Mesendoderm (in vitro differentiated cells): ENCODE measurements at regions not wholly inside any gene's neighbourhood (a gene's known extent, or its start where the extent isn't known, plus 50 kb on each side); places are given as distances from the start of the nearest gene placed in this dataset.

ENCODE experiments used
- DNase-seq: peaks from one replicate; pipeline ENCODE4 v3.0.0; 2013
- H2AK5ac ChIP-seq: 2 replicates; pipeline ENCODE4 v1.6.1; 2013; ENCODE audit warnings: low read length, inconsistent platforms
- H2BK120ac ChIP-seq: 2 replicates; pipeline ENCODE4 v1.6.1; 2013; ENCODE audit warnings: low read depth, mild to moderate bottlenecking, low read length, moderate library complexity, mixed read lengths
- H2BK15ac ChIP-seq: replicated peaks from 2 replicates; pipeline ENCODE4 v1.6.1; 2013; ENCODE audit warnings: low read depth, mild to moderate bottlenecking, moderate library complexity
- H2BK5ac ChIP-seq: 2 replicates; pipeline ENCODE4 v1.6.1; 2013; ENCODE audit warnings: low read length, inconsistent platforms
- H3K18ac ChIP-seq: 2 replicates; pipeline ENCODE4 v1.6.1; 2013; ENCODE audit warnings: mild to moderate bottlenecking, low read length, mixed read lengths
- H3K23ac ChIP-seq: one replicate; pipeline ENCODE4 v1.6.1; 2013; ENCODE audit warnings: low read length
- H3K27ac ChIP-seq: 2 replicates; pipeline ENCODE4 v1.5.1; 2013; ENCODE audit warnings: low read depth, mild to moderate bottlenecking, inconsistent platforms, low read length, moderate library complexity
- H3K27me3 ChIP-seq: 2 replicates; pipeline ENCODE4 v1.6.1; 2013; ENCODE audit warnings: low read length, control low read depth, mild to moderate bottlenecking, inconsistent platforms; ENCODE audit not compliant: insufficient read depth, poor library complexity
- H3K36me3 ChIP-seq: 2 replicates; pipeline ENCODE4 v1.6.1; 2013; ENCODE audit warnings: low read length, inconsistent platforms; ENCODE audit not compliant: control insufficient read depth, insufficient read depth
- H3K4ac ChIP-seq: one replicate; pipeline ENCODE4 v1.6.1; 2013; ENCODE audit warnings: low read depth, mild to moderate bottlenecking, low read length, moderate library complexity
- H3K4me1 ChIP-seq: 2 replicates; pipeline ENCODE4 v1.6.1; 2013; ENCODE audit warnings: low read depth, low read length, inconsistent platforms; ENCODE audit not compliant: control insufficient read depth
- H3K4me2 ChIP-seq: 2 replicates; pipeline ENCODE4 v1.6.1; 2013; ENCODE audit warnings: low read length
- H3K4me3 ChIP-seq: 2 replicates; pipeline ENCODE4 v1.5.1; 2013; ENCODE audit warnings: mild to moderate bottlenecking, low read length
- H3K56ac ChIP-seq: one replicate; pipeline ENCODE4 v1.6.1; 2013; ENCODE audit warnings: low read length
- H3K79me1 ChIP-seq: 2 replicates; pipeline ENCODE4 v1.6.1; 2013; ENCODE audit warnings: low read length, inconsistent platforms
- H3K79me2 ChIP-seq: 2 replicates; pipeline ENCODE4 v1.6.1; 2013; ENCODE audit warnings: mild to moderate bottlenecking, low read length; ENCODE audit not compliant: control insufficient read depth, insufficient read depth
- H3K9ac ChIP-seq: 2 replicates; pipeline ENCODE4 v1.6.1; 2013; ENCODE audit warnings: low read length, inconsistent platforms
- H4K5ac ChIP-seq: one replicate; pipeline ENCODE4 v1.6.1; 2013; ENCODE audit warnings: low read length
- H4K8ac ChIP-seq: one replicate; pipeline ENCODE4 v1.6.1; 2013; ENCODE audit warnings: low read depth, mild to moderate bottlenecking, control low read depth, low read length, moderate library complexity
- WGBS: extraction: QIAGEN DNeasy Blood & Tissue Kit; methylation state at CpG from one replicate; pipeline ENCODE4 v1.1.7; 2013; ENCODE audit warnings: low lambda C conversion rate, missing lambda C conversion rate; ENCODE audit not compliant: insufficient coverage; ENCODE audit errors: extremely low coverage; 5-methylcytosine and 5-hydroxymethylcytosine counted together

- no peak overlapping the region for H3K4ac ChIP-seq
- H2BK5ac ChIP-seq = no peak overlapping the region
- no peaks in the 10 kb centered on the region for H3K79me2 ChIP-seq
- H2BK15ac ChIP-seq = no peak overlapping the region
- no peak overlapping the region for H3K23ac ChIP-seq
- no peaks in the 10 kb centered on the region for H3K79me1 ChIP-seq
- H3K27me3 ChIP-seq = no peaks in the 10 kb centered on the region
- no peak overlapping the region for H3K27ac ChIP-seq
- H3K4me1 ChIP-seq = no peaks in the 10 kb centered on the region
- no peak overlapping the region for H3K56ac ChIP-seq
- H3K4me2 ChIP-seq = no peak overlapping the region
- no peak overlapping the region for H3K4me3 ChIP-seq
- H3K18ac ChIP-seq = no peak overlapping the region
- H3K36me3 ChIP-seq = no peaks in the 10 kb centered on the region
- no CpG with 5 or more reads among the region's 4 CpGs for WGBS
- no peak overlapping the region for H2BK120ac ChIP-seq
- no peak overlapping the region for H4K5ac ChIP-seq
- H2AK5ac ChIP-seq = no peak overlapping the region
- DNase-seq = no peak
- no peak overlapping the region for H4K8ac ChIP-seq
- no peak overlapping the region for H3K9ac ChIP-seq
These were observed 418.7 kb downstream of the CENPC start for GRCh38 chr4:67126570-67126969.

GRCh38 chr4:67125636-67126514 is 419.4 kb downstream of the CENPC start:
- Histone ChIP-seq H3K4ac (no peak overlapping the region), H3K56ac (no peak overlapping the region), H3K79me2 (no peaks in the 10 kb centered on the region), H3K4me3 (no peak overlapping the region), H2AK5ac (no peak overlapping the region), H3K18ac (no peak overlapping the region), H4K8ac (no peak overlapping the region), H2BK5ac (no peak overlapping the region), H2BK120ac (no peak overlapping the region), H3K23ac (no peak overlapping the region), H3K4me1 (no peaks in the 10 kb centered on the region), H3K4me2 (no peak overlapping the region), H3K9ac (no peak overlapping the region), H2BK15ac (no peak overlapping the region), H3K36me3 (no peaks in the 10 kb centered on the region), H4K5ac (no peak overlapping the region), H3K79me1 (no peaks in the 10 kb centered on the region), H3K27me3 (no peaks in the 10 kb centered on the region), H3K27ac (no peak overlapping the region)
- no CpG with 5 or more reads among the region's 5 CpGs for WGBS
- no peak for DNase-seq

DNA sequence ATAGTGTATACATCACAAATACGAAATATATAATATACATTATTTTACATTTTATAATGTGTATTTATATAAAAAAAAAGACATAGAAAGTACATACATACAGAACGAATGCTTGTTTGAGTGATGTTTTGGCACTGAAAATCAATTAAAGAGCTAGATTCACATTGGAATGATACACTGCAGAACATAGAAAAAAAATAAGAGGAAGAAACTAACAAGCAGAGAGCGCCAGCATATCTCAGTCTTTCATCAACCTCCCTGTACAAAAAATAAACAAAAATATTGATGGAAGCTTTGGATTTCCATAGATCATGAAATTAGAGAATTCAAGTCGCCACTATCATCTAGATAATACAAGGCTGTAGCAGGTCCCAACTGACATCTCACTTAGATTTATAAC is 420.6 kb downstream of the CENPC start:
- Histone ChIP-seq H2BK5ac (no peak overlapping the region), H3K4me1 (no peaks in the 10 kb centered on the region), H3K4me3 (no peak overlapping the region), H2BK15ac (no peak overlapping the region), H3K18ac (no peak overlapping the region), H3K4me2 (no peak overlapping the region), H2BK120ac (no peak overlapping the region), H3K27me3 (no peaks in the 10 kb centered on the region), H3K79me2 (no peaks in the 10 kb centered on the region), H2AK5ac (no peak overlapping the region), H3K9ac (no peak overlapping the region), H3K23ac (no peak overlapping the region), H3K27ac (no peak overlapping the region), H3K56ac (no peak overlapping the region), H4K8ac (no peak overlapping the region), H3K4ac (no peak overlapping the region), H4K5ac (no peak overlapping the region), H3K79me1 (no peaks in the 10 kb centered on the region), H3K36me3 (no peaks in the 10 kb centered on the region)
- no CpG with 5 or more reads among the region's 4 CpGs for WGBS
- no peak for DNase-seq

- Histone ChIP-seq H4K5ac (no peak overlapping the region), H2BK15ac (no peak overlapping the region), H3K27ac (no peak overlapping the region), H3K4me2 (no peak overlapping the region), H3K79me2 (no peaks in the 10 kb centered on the region), H2BK5ac (no peak overlapping the region), H3K23ac (no peak overlapping the region), H4K8ac (no peak overlapping the region), H2AK5ac (no peak overlapping the region), H3K79me1 (no peaks in the 10 kb centered on the region), H3K56ac (no peak overlapping the region), H3K27me3 (no peaks in the 10 kb centered on the region), H3K9ac (no peak overlapping the region), H3K4me1 (no peaks in the 10 kb centered on the region), H3K4ac (no peak overlapping the region), H3K18ac (no peak overlapping the region), H3K36me3 (no peaks in the 10 kb centered on the region), H2BK120ac (no peak overlapping the region), H3K4me3 (no peak overlapping the region)
- DNase-seq = peak; percentile 70
- WGBS = no CpG with 5 or more reads among the region's 3 CpGs
These were observed 423.3 kb downstream of the CENPC start for GRCh38 chr4:67122029-67122428.

GRCh38 chr4:67120369-67120768 is 424.9 kb downstream of the CENPC start:
- no peak overlapping the region for H3K23ac ChIP-seq
- no peaks in the 10 kb centered on the region for H3K36me3 ChIP-seq
- no peak overlapping the region for H3K56ac ChIP-seq
- H3K18ac ChIP-seq = no peak overlapping the region
- no peak overlapping the region for H3K4me3 ChIP-seq
- H3K79me1 ChIP-seq = no peaks in the 10 kb centered on the region
- H2BK15ac ChIP-seq = no peak overlapping the region
- no peaks in the 10 kb centered on the region for H3K27me3 ChIP-seq
- H2AK5ac ChIP-seq = no peak overlapping the region
- H3K9ac ChIP-seq = no peak overlapping the region
- no peak overlapping the region for H3K27ac ChIP-seq
- no peak overlapping the region for H3K4me2 ChIP-seq
- WGBS = no CpG with 5 or more reads among the region's 1 CpG
- DNase-seq = no peak
- H2BK5ac ChIP-seq = no peak overlapping the region
- no peak overlapping the region for H4K5ac ChIP-seq
- no peaks in the 10 kb centered on the region for H3K4me1 ChIP-seq
- no peak overlapping the region for H3K4ac ChIP-seq
- no peaks in the 10 kb centered on the region for H3K79me2 ChIP-seq
- H4K8ac ChIP-seq = no peak overlapping the region
- H2BK120ac ChIP-seq = no peak overlapping the region

GRCh38 chr4:67109276-67109675 is 436.0 kb downstream of the CENPC start:
- H2BK120ac ChIP-seq = no peak overlapping the region
- no peak overlapping the region for H3K9ac ChIP-seq
- H3K4ac ChIP-seq = no peak overlapping the region
- DNase-seq = no peak
- H3K36me3 ChIP-seq = no peaks in the 10 kb centered on the region
- no peak overlapping the region for H3K4me3 ChIP-seq
- H2BK15ac ChIP-seq = no peak overlapping the region
- no peak overlapping the region for H2AK5ac ChIP-seq
- H4K8ac ChIP-seq = no peak overlapping the region
- H3K4me1 ChIP-seq = peaks cover 2% of the 10 kb centered on the region
- H2BK5ac ChIP-seq = no peak overlapping the region
- no peaks in the 10 kb centered on the region for H3K27me3 ChIP-seq
- H3K79me1 ChIP-seq = no peaks in the 10 kb centered on the region
- H4K5ac ChIP-seq = no peak overlapping the region
- H3K27ac ChIP-seq = no peak overlapping the region
- no peak overlapping the region for H3K4me2 ChIP-seq
- no peak overlapping the region for H3K56ac ChIP-seq
- no peak overlapping the region for H3K18ac ChIP-seq
- H3K23ac ChIP-seq = no peak overlapping the region
- H3K79me2 ChIP-seq = no peaks in the 10 kb centered on the region
